B cell (primary cell): ENCODE measurements at regions not wholly inside any gene's neighbourhood (a gene's known extent, or its start where the extent isn't known, plus 50 kb on each side); places are given as distances from the start of the nearest gene placed in this dataset.

ENCODE experiments used
- ATAC-seq: fragments of 200-7000 bp; cut with Tn5 transposase; one replicate; pipeline ENCODE4 v1.10.0; 2021; ENCODE audit warnings: low read depth, mild to moderate bottlenecking, moderate number of reproducible peaks, moderate library complexity
- CTCF ChIA-PET: fragments of 350-600 bp; sonication (Branson Sonifier 250); formaldehyde crosslinking; loops from one replicate; lab custom pipeline; 2021; ENCODE audit warnings: antibody characterized with exemption, inconsistent platforms; lab: Charles Lee
- POLR2A ChIA-PET: fragments of 350-600 bp; sonication (Branson Sonifier 250); formaldehyde crosslinking; loops from one replicate; lab custom pipeline; 2021; ENCODE audit warnings: antibody characterized with exemption; lab: Charles Lee
- DNase-seq: peaks from one replicate; pipeline ENCODE4 v3.0.0; 2013
- H2AFZ ChIP-seq: 2 replicates; pipeline ENCODE4 v1.6.1; 2012; ENCODE audit warnings: mild to moderate bottlenecking, low read depth, low read length; ENCODE audit not compliant: insufficient read depth, poor library complexity, severe bottlenecking
- H3K27ac ChIP-seq, 2 donors: 1 replicate in 1 of 2; 2 replicates in 1 of 2; pipeline ENCODE4 v1.5.1; 2012 to 2013; ENCODE audit warnings: low read length in 2 of 2, mild to moderate bottlenecking in 2 of 2, moderate library complexity in 1 of 2
- H3K27me3 ChIP-seq, 4 experiments: fragments of 200-600 bp in 1 of 4; sonication (generic) in 1 of 4; replicated peaks in 1 of 4; 1 replicate in 2 of 4; 2 replicates in 2 of 4; pipeline versions ENCODE4 v1.6.1 to v1.7.0; 2013 to 2016; ENCODE audit warnings: low read length in 3 of 4, mild to moderate bottlenecking in 2 of 4, mixed read lengths in 1 of 4, moderate library complexity in 1 of 4; ENCODE audit not compliant: insufficient read depth in 4 of 4, control insufficient read depth in 3 of 4; ENCODE audit errors: control extremely low read depth in 1 of 4
- H3K36me3 ChIP-seq, 2 experiments: replicated peaks in 1 of 2; 1 replicate in 1 of 2; 2 replicates in 1 of 2; pipeline versions ENCODE4 v1.6.1 to v1.7.1; 2013; ENCODE audit warnings: low read length in 1 of 2; ENCODE audit not compliant: insufficient read depth in 2 of 2, control insufficient read depth in 1 of 2; ENCODE audit errors: control extremely low read depth in 1 of 2, extremely low read depth in 1 of 2
- H3K4me1 ChIP-seq, 2 donors: fragments of 200-600 bp in 1 of 2; sonication (generic) in 1 of 2; 1 replicate in 1 of 2; 2 replicates in 1 of 2; pipeline versions ENCODE4 v1.5.1 to v1.6.1; 2013 to 2017; ENCODE audit warnings: low read length in 2 of 2; ENCODE audit not compliant: control insufficient read depth in 2 of 2, insufficient read depth in 2 of 2
- H3K4me2 ChIP-seq: replicated peaks from 2 replicates; pipeline ENCODE3; 2012; ENCODE audit warnings: mild to moderate bottlenecking, low read depth, low read length; ENCODE audit not compliant: poor library complexity, severe bottlenecking
- H3K4me3 ChIP-seq, 5 experiments: fragments of 200-600 bp in 1 of 5; sonication (generic) in 1 of 5; 1 replicate in 3 of 5; 2 replicates in 2 of 5; pipeline versions ENCODE4 v1.5.1 to v1.7.0; 2011 to 2016; ENCODE audit warnings: low read length in 4 of 5, mild to moderate bottlenecking in 4 of 5, low read depth in 2 of 5, control low read depth in 1 of 5, moderate library complexity in 1 of 5; ENCODE audit not compliant: insufficient read depth in 1 of 5; ENCODE audit errors: control extremely low read depth in 1 of 5, extremely low read depth in 1 of 5
- H3K79me2 ChIP-seq: fragments of 200-600 bp; sonication (generic); one replicate; pipeline ENCODE4 v1.6.0; 2016; ENCODE audit warnings: low read length; ENCODE audit not compliant: control insufficient read depth, insufficient read depth
- H3K9ac ChIP-seq: fragments of 200-600 bp; sonication (generic); 2 replicates; pipeline ENCODE4 v1.6.1; 2017; ENCODE audit warnings: mild to moderate bottlenecking, low read length, moderate library complexity
- H3K9me3 ChIP-seq, 3 donors: one replicate each; pipeline versions ENCODE4 v1.6.1 to v1.7.1; 2013; ENCODE audit warnings: low read length in 2 of 3; ENCODE audit not compliant: control insufficient read depth in 2 of 3, insufficient read depth in 1 of 3; ENCODE audit errors: control extremely low read depth in 1 of 3
- H4K20me1 ChIP-seq: 2 replicates; pipeline ENCODE4 v1.6.0; 2012; ENCODE audit warnings: mild to moderate bottlenecking, low read length; ENCODE audit not compliant: insufficient read depth, control insufficient read depth, poor library complexity, severe bottlenecking
- H3K27ac Mint-ChIP-seq: one replicate; pipeline ENCODE4 v1.8.0; 2021; ENCODE audit warnings: mixed read lengths
- H3K27me3 Mint-ChIP-seq: one replicate; pipeline ENCODE4 v1.8.0; 2021; ENCODE audit warnings: mixed read lengths
- H3K4me1 Mint-ChIP-seq: one replicate; pipeline ENCODE4 v1.8.0; 2021; ENCODE audit warnings: mixed read lengths
- H3K4me3 Mint-ChIP-seq: one replicate; pipeline ENCODE4 v1.8.0; 2021; ENCODE audit warnings: mixed read lengths
- H3K9me3 Mint-ChIP-seq: one replicate; pipeline ENCODE4 v1.8.0; 2022; ENCODE audit warnings: mixed read lengths; ENCODE audit not compliant: insufficient read depth
- CTCF ChIP-seq: fragments of 200-600 bp; IDR thresholded peaks from one replicate; pipeline ENCODE4 v1.8.0; 2022; ENCODE audit warnings: antibody characterized with exemption, mild to moderate bottlenecking
- EZH2 ChIP-seq: IDR thresholded peaks from 2 replicates; pipeline ENCODE4 v1.6.1; 2012; ENCODE audit warnings: borderline replicate concordance, low read depth, mild to moderate bottlenecking, moderate library complexity, low read length; ENCODE audit not compliant: insufficient read depth, poor library complexity, severe bottlenecking
- WGBS: methylation state at CpG from one replicate; pipeline ENCODE4 v1.1.5; 2013; ENCODE audit warnings: missing lambda C conversion rate; ENCODE audit not compliant: insufficient coverage; 5-methylcytosine and 5-hydroxymethylcytosine counted together
- intact Hi-C: fragments of 100-400 bp; cut with micrococcal nuclease; formaldehyde crosslinking; loops from one replicate; pipeline ENCODE4 v1.10.0; 2022

DNA sequence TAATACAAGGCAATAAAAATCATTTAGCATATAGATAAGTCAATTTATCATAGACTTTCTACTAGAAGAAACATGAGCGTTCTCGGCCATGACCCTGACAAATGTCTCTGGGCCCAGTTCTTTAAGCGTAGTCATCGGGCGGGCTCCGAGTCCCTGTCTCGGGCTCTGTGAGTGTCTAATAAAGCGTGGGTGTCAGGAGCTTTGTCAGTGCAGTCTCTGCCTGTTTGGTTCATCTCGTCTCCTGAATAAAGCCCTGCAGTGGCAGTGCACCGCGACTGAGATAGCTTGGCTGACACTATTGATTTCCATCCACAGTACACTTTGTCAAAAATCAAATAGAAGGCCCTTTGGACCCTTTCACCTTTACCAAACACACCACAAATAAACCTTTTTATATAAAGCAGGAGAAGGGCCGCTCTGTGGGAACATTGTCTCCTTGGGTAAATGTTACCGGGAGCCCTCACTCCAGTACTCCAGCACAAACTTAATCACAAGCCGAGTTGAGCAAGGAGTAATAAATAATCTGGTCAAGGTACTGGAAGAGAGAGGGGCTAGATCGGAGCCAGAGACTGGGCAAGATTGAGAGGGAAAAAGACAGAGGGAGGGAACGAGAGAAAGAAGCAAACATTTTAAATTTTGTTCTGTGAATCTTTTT lies 368.2 kb upstream of the TSHZ3 start:
- ChIA-PET CTCF (no interaction called here), POLR2A (no interaction called here)
- H2AFZ ChIP-seq = no peak overlapping the region
- H3K9me3 ChIP-seq = peaks cover 0 to 14% (median 5%) of the 10 kb centered on the region in 3 donors
- no peaks in the 10 kb centered on the region for H3K36me3 ChIP-seq
- no peaks in the 10 kb centered on the region for H3K79me2 ChIP-seq
- intact Hi-C loops = no loop called here
- no peak overlapping the region for H3K27ac Mint-ChIP-seq
- H3K4me2 ChIP-seq = no peak overlapping the region
- no peaks in the 10 kb centered on the region for H3K4me1 Mint-ChIP-seq
- H3K4me3 ChIP-seq = no peak overlapping the region
- no peak for TF ChIP-seq EZH2
- no peak for TF ChIP-seq CTCF
- no peaks in the 10 kb centered on the region for H3K4me1 ChIP-seq
- H3K9me3 Mint-ChIP-seq = peaks cover 4% of the 10 kb centered on the region
- ATAC-seq = no peak
- no peak overlapping the region for H3K27ac ChIP-seq
- WGBS = 95% methylated on average over 11 of the region's 16 CpGs
- DNase-seq = no peak
- no peaks in the 10 kb centered on the region for H4K20me1 ChIP-seq
- H3K27me3 ChIP-seq = no peaks in the 10 kb centered on the region
- H3K4me3 Mint-ChIP-seq = no peak overlapping the region
- H3K27me3 Mint-ChIP-seq = no peaks in the 10 kb centered on the region
- H3K9ac ChIP-seq = no peak overlapping the region

DNA sequence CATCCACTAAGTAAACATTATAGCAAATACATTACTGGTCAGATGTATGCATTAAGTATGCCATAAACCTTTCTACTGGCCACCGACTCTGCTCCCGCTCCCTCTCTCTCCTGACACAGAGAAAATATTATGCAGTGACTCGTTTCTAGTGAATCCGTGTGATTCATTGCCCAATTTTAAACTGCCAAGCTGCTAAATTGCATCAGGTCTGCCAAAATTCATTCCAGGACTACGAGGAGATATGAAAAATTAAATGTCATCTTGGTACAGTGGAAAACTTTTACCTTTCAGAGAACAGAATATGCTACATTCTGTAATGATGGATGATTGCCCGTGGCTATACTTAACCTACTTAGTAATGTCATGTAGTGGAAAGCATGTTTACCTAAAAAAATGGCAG lies 368.8 kb upstream of the TSHZ3 start:
- intact Hi-C loops = no loop called here
- CTCF ChIA-PET = no interaction called here
- POLR2A ChIA-PET = no interaction called here

More for the DNA sequence above, 368.8 kb upstream of the TSHZ3 start:
- H3K4me1 ChIP-seq = no peaks in the 10 kb centered on the region
- Mint-ChIP-seq H3K4me1 (no peaks in the 10 kb centered on the region), H3K27me3 (no peaks in the 10 kb centered on the region), H3K27ac (no peak overlapping the region), H3K9me3 (peaks cover 4% of the 10 kb centered on the region), H3K4me3 (no peak overlapping the region)
- no peak for TF ChIP-seq EZH2
- no peak for TF ChIP-seq CTCF
- H3K36me3 ChIP-seq = no peaks in the 10 kb centered on the region
- no peak overlapping the region for H2AFZ ChIP-seq
- no peak overlapping the region for H3K9ac ChIP-seq
- peaks cover 0 to 14% (median 5%) of the 10 kb centered on the region in 3 donors for H3K9me3 ChIP-seq
- WGBS = 89% methylated on average over 4 of the region's 6 CpGs
- no peak overlapping the region for H3K4me3 ChIP-seq
- DNase-seq (no peak), ATAC-seq (no peak)
- H4K20me1 ChIP-seq = no peaks in the 10 kb centered on the region
- no peak overlapping the region for H3K4me2 ChIP-seq
- H3K27me3 ChIP-seq = no peaks in the 10 kb centered on the region
- no peak overlapping the region for H3K27ac ChIP-seq
- H3K79me2 ChIP-seq = no peaks in the 10 kb centered on the region
